ENCODE measurements at regions not wholly inside any gene's neighbourhood (a gene's known extent, or its start where the extent isn't known, plus 50 kb on each side); places are given as distances from the start of the nearest gene placed in this dataset.
"Not testable (repeated sequence)": the region's sequence is repeated elsewhere in the genome, so short reads cannot be mapped to it uniquely, and the experiment has no call there.

- Mint-ChIP-seq H3K36me3 (no peaks in the 10 kb centered on the region), H3K27ac (no peak overlapping the region), H3K9me3 (no peaks in the 10 kb centered on the region)
- ATAC-seq (no peak), DNase-seq (ENCODE audit: low spot score in 2 of 2) (no peak)
These were observed 130.2 kb upstream of the PPP1R26 start for GRCh38 chr9:135349212-135350002.

- Mint-ChIP-seq H3K36me3 (no peaks in the 10 kb centered on the region), H3K27ac (no peak overlapping the region), H3K9me3 (no peaks in the 10 kb centered on the region)
- DNase-seq (ENCODE audit: low spot score in 2 of 2): no peak
- no peak for ATAC-seq
These were observed 129.6 kb upstream of the PPP1R26 start for GRCh38 chr9:135350003-135350315.

- H3K36me3 Mint-ChIP-seq: no peaks in the 10 kb centered on the region
- H3K9me3 Mint-ChIP-seq: no peaks in the 10 kb centered on the region
- H3K27ac Mint-ChIP-seq: no peak overlapping the region
- no peak for ATAC-seq
- no peak for DNase-seq (ENCODE audit: low spot score in 2 of 2)
These were observed 125.6 kb upstream of the PPP1R26 start for GRCh38 chr9:135353935-135354334.

GRCh38 chr9:135355521-135356011, 124.0 kb upstream of the PPP1R26 start:
- Mint-ChIP-seq H3K36me3 (no peaks in the 10 kb centered on the region), H3K9me3 (no peaks in the 10 kb centered on the region)
- ATAC-seq: no peak

GRCh38 chr9:135356021-135356420, 123.6 kb upstream of the PPP1R26 start:
- Mint-ChIP-seq H3K27ac (no peak overlapping the region), H3K9me3 (no peaks in the 10 kb centered on the region), H3K36me3 (no peaks in the 10 kb centered on the region)
- DNase-seq (ENCODE audit: low spot score in 2 of 2) (no peak), ATAC-seq (no peak)

More at GRCh38 chr9:135355521-135356011, 124.0 kb upstream of the PPP1R26 start:
- no peak for DNase-seq (ENCODE audit: low spot score in 2 of 2)
- H3K27ac Mint-ChIP-seq: no peak overlapping the region

GRCh38 chr9:135356796-135357195, 122.8 kb upstream of the PPP1R26 start:
- H3K27ac Mint-ChIP-seq: no peak overlapping the region
- H3K9me3 Mint-ChIP-seq: peaks cover 0 to 5% of the 10 kb centered on the region in 2 donors
- ATAC-seq: no peak
- no peaks in the 10 kb centered on the region for H3K36me3 Mint-ChIP-seq
- DNase-seq (ENCODE audit: low spot score in 2 of 2): no peak

GRCh38 chr9:135357863-135358551, 121.6 kb upstream of the PPP1R26 start:
- ATAC-seq (no peak), DNase-seq (ENCODE audit: low spot score in 2 of 2) (no peak)
- H3K27ac Mint-ChIP-seq: no peak overlapping the region
- peaks cover 2 to 5% of the 10 kb centered on the region in 2 donors for H3K9me3 Mint-ChIP-seq
- no peaks in the 10 kb centered on the region for H3K36me3 Mint-ChIP-seq

GRCh38 chr9:135358552-135358940, 121.0 kb upstream of the PPP1R26 start:
- Mint-ChIP-seq H3K27ac (no peak overlapping the region), H3K36me3 (no peaks in the 10 kb centered on the region), H3K9me3 (peaks cover 4 to 5% of the 10 kb centered on the region in 2 donors)
- no peak for ATAC-seq
- no peak for DNase-seq (ENCODE audit: low spot score in 2 of 2)

- ATAC-seq: no peak
- Mint-ChIP-seq H3K36me3 (no peaks in the 10 kb centered on the region), H3K9me3 (peaks cover 4 to 5% of the 10 kb centered on the region in 2 donors), H3K27ac (no peak overlapping the region)
- no peak for DNase-seq (ENCODE audit: low spot score in 2 of 2)
These were observed 119.8 kb upstream of the PPP1R26 start for GRCh38 chr9:135359764-135360163.

- Mint-ChIP-seq H3K27ac (no peak overlapping the region), H3K36me3 (no peaks in the 10 kb centered on the region), H3K9me3 (peaks cover 4 to 5% of the 10 kb centered on the region in 2 donors)
- ATAC-seq (no peak), DNase-seq (ENCODE audit: low spot score in 2 of 2) (no peak)
These were observed 119.0 kb upstream of the PPP1R26 start for GRCh38 chr9:135360617-135361016.

GRCh38 chr9:135361668-135362067, 117.9 kb upstream of the PPP1R26 start:
- not testable (repeated sequence) for H3K9me3 Mint-ChIP-seq; DNase-seq (ENCODE audit: low spot score in 2 of 2); ATAC-seq; H3K36me3 Mint-ChIP-seq
- peak overlapping the region in 1 of 2 donors; percentile 88 for H3K27ac Mint-ChIP-seq

- Mint-ChIP-seq H3K9me3 (peaks cover 4 to 5% of the 10 kb centered on the region in 2 donors), H3K36me3 (no peaks in the 10 kb centered on the region), H3K27ac (no peak overlapping the region)
- DNase-seq (ENCODE audit: low spot score in 2 of 2): no peak
- ATAC-seq: no peak
These were observed 116.0 kb upstream of the PPP1R26 start for GRCh38 chr9:135363596-135363995.

GRCh38 chr9:135365013-135365768, 114.4 kb upstream of the PPP1R26 start:
- Mint-ChIP-seq H3K27ac (no peak overlapping the region), H3K36me3 (no peaks in the 10 kb centered on the region)
- no peak for ATAC-seq

GRCh38 chr9:135366104-135366503, 113.5 kb upstream of the PPP1R26 start:
- peaks cover 4 to 5% of the 10 kb centered on the region in 2 donors for H3K9me3 Mint-ChIP-seq
- no peaks in the 10 kb centered on the region for H3K36me3 Mint-ChIP-seq
- DNase-seq (ENCODE audit: low spot score in 2 of 2): no peak
- H3K27ac Mint-ChIP-seq: no peak overlapping the region
- no peak for ATAC-seq

More at GRCh38 chr9:135365013-135365768, 114.4 kb upstream of the PPP1R26 start:
- DNase-seq (ENCODE audit: low spot score in 2 of 2): no peak
- H3K9me3 Mint-ChIP-seq: peaks cover 4 to 5% of the 10 kb centered on the region in 2 donors

GRCh38 chr9:135369412-135369990, 110.1 kb upstream of the PPP1R26 start:
- no peak for ATAC-seq
- H3K36me3 Mint-ChIP-seq: no peaks in the 10 kb centered on the region
- no peaks in the 10 kb centered on the region for H3K9me3 Mint-ChIP-seq

GRCh38 chr9:135370411-135371375, 108.9 kb upstream of the PPP1R26 start:
- no peak for DNase-seq (ENCODE audit: low spot score in 2 of 2)
- ATAC-seq: no peak
- Mint-ChIP-seq H3K9me3 (no peaks in the 10 kb centered on the region), H3K36me3 (no peaks in the 10 kb centered on the region), H3K27ac (no peak overlapping the region)

More at GRCh38 chr9:135369412-135369990, 110.1 kb upstream of the PPP1R26 start:
- no peak overlapping the region for H3K27ac Mint-ChIP-seq
- DNase-seq (ENCODE audit: low spot score in 2 of 2): no peak
